ENCODE measurements at regions not wholly inside any gene's neighbourhood (a gene's known extent, or its start where the extent isn't known, plus 50 kb on each side); places are given as distances from the start of the nearest gene placed in this dataset.
A peak's percentile ranks its signal among the peaks of the same experiment; 100 is the strongest.
"Not testable (repeated sequence)": the region's sequence is repeated elsewhere in the genome, so short reads cannot be mapped to it uniquely, and the experiment has no call there.

GRCh38 chr16:55043499-55043898, 112.8 kb downstream of the IRX5 start:
- DNase-seq = no peak

- DNase-seq = no peak
These were observed 113.7 kb downstream of the IRX5 start for GRCh38 chr16:55044201-55044975.

- no peak for DNase-seq
These were observed 114.7 kb downstream of the IRX5 start for GRCh38 chr16:55045329-55045728.

GRCh38 chr16:55045756-55046460, 115.2 kb downstream of the IRX5 start:
- no peak for DNase-seq

GRCh38 chr16:55046513-55046912, 115.8 kb downstream of the IRX5 start:
- DNase-seq = no peak

DNA sequence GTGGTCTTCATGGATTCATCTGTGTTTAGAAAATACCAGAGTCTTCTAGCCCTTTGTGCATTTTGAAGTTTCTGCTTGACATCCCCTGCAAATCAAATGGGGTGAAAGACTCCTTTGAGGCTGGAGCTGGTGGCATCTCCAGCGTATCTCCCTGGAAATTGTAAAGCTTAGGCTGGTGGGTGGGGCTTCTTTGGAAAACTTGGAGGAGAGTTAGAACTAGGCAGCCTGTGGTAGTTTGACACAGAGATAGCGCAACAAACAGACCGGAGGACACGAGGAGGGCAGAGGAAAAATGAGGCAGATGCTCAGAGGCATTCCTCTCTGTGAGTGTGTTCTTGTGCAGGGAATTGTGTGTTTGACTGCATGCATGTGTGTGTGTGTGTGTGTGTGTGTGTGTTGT, 116.3 kb downstream of the IRX5 start:
- no peak for DNase-seq

- no peak for DNase-seq
These were observed 116.7 kb downstream of the IRX5 start for GRCh38 chr16:55047331-55047730.

GRCh38 chr16:55047903-55048497, 117.3 kb downstream of the IRX5 start:
- DNase-seq = no peak

GRCh38 chr16:55048745-55049144, 118.1 kb downstream of the IRX5 start:
- no peak for DNase-seq

DNA sequence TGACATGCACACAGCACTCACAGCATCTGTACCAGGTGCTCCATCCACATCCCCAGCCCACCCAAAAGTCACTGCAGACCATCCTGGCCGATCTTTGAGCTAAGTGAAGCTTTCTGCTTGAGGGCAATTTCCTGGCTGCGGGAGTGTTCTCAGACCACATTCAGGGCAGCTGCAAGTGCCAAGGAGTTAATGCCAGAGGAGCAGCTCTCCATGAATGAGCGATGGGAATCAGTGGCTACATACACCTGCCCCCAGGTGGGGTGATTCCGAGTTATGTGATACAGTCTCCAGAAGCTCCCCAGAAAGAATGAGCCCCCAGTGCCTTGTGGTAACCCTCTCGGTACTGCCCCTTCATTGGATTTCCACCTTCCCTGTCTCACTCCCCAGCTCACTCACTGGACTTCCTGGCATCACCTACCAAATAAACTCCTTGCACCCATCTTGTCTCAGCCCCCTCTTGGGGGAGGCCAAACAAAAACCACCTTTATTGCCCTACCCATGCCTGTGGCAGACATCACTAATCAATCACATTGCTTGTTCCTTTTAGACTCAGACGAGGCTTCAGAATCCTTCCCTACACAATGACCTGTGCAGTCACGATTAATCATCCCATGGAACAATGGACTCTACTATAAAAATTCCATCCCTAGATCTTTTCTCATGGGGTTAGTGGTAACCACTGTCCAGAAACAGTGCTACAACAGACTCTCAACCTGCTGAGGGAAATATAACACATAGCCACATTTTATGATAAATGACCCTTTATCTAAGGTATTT, 121.1 kb downstream of the IRX5 start:
- no peak for DNase-seq

DNA sequence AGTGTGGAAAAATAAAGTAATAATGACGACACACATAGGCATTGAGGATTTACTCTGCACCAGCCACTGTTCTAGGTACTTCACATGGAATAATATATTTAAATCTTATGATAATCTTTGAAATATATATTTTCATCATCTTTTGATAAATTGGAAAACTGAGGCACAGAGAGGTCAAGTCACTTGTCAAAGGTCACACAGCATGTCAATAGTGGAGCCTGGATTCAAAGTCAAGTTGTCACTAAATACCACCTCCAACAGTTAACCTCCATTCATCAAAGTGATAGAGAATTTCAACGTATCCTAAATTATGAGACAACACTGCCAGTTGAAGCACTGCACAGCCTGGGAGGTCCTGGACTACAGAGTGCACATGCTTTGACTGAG, 121.7 kb downstream of the IRX5 start:
- DNase-seq = no peak

DNA sequence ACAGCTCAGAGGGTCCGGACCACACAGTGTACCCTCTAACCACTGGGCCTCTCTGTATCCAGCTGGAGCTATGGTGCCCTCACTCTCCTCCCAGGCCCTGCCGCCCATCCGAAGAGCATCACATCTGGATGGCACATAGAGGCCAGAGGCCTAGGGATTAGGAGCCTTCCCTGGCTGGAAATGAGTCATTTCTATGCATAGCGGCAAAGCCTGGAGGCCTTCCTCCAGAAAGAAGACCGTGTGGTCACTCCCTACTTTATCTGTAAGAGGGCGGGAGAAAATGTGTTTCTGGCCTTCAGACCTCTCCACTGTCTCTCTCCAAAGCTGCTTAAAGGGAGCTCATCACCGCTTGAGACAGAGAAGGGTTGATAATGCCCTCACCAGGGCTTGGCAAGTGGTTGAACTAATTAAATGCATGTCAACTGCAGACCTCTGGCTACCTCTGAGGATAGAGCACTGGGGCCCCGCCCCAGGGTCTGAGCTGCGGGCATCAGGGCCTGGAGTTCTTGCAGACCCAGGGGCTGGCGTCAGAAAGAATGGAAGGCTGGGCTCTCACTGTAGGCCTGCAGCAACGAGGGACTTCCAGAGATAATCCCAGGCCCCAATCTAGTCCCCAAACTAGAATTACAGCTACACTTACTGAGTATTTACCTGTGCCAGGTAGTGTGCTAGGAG, 122.2 kb downstream of the IRX5 start:
- DNase-seq = no peak

DNA sequence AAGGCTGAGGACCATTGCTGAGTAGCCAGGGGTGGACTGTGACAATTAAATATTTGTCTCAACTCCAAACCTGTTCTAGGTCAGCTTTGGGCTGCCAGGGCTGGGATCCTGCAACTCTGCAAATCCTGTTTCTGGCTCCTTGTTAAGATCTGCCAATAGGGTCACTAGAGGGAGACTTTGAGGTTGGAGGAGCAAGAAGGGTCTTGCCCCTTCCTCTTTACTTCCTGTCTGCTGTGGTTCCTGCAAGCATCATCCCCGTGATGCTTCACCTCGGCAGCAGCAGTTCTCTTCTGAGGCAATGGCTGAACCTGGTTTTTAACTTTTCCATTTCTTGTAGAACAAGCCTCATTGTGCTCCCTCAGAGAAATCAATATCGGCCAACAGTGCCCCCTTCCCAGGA, 124.6 kb downstream of the IRX5 start:
- no peak for DNase-seq

DNA sequence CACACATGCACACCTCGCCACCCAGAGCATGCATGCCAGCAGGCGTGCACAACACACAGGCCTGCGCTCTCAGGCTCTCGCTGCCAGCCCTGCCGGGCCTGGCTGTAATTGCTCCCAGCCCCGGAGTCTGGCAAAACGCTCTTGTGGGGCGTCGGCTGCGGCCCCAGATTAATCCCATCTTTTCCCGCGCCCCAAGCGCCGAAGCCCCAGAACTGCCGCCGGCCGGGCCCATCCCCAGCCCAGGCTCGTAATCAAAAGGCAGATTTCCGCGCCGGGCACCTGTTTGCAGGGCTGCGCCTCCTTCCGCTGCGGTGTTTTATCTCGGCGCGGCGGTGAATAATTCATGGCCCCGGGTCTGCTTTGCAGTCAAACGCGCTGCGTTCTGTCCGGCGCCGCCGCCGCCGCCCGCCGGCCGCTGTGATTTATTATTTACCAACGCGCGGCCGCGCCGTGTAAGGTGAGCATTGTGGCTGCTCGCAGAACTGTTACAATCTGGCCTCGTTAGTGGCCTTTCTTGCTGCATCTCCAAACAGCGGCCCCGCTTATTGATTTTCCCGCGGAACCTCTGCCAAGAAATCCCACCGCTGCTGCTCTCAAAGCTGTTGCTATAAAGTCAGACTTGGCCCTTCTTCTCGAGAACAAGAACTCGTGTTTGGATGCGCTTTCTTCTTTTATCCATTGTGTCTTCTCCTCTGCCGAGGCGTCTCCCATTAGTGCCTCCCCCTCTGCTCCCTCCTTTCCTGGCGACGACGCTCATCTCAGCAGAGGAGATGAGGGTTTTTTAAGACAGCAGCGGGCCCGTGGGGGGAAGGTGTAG, 126.1 kb downstream of the IRX5 start:
- DNase-seq = peak; percentile 38

GRCh38 chr16:55057866-55058265, 127.2 kb downstream of the IRX5 start:
- no peak for DNase-seq

GRCh38 chr16:55058576-55058975, 127.9 kb downstream of the IRX5 start:
- DNase-seq = no peak

- no peak for DNase-seq
These were observed 128.5 kb downstream of the IRX5 start for GRCh38 chr16:55059146-55059545.

GRCh38 chr16:55061126-55061525, 130.5 kb downstream of the IRX5 start:
- no peak for DNase-seq

DNA sequence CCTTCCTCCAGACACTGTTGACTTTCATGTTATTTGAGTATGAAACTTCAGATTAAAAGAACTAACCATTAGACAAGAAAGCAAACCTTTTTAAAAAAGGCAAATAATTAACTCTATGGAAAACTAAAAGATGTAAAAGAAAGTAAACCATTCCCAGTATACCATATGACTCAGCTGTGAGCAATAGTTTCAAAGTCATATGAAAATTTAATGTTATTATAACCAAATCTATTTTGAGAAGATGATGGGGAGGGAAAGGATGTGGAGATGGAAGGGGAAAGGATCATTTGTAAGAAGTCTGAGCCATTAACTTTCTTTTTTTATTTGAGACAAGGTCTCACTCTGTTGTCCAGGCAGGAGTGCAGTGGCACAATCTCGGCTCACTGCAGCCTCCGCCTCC, 131.8 kb downstream of the IRX5 start:
- DNase-seq = no peak

DNA sequence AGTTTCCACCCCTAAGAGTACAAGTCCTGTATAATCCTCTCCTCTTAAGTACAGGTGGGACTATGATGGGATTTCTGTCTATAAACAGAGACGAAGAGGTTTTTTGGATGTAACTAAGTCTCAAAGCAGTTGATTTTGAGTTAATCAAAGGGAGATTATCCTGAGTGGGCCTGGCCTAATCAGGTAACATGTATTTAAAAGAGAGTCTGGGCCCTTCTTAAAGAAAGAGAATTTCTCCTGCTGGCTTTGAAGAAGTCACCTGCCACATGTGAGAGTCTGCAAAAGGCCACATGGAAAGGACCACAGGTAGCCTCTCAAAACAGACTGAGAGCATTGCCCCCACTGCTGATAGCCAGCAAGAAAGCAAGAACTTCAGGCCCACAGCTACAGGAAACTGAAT, 142.3 kb downstream of the IRX5 start:
- DNase-seq = no peak

DNA sequence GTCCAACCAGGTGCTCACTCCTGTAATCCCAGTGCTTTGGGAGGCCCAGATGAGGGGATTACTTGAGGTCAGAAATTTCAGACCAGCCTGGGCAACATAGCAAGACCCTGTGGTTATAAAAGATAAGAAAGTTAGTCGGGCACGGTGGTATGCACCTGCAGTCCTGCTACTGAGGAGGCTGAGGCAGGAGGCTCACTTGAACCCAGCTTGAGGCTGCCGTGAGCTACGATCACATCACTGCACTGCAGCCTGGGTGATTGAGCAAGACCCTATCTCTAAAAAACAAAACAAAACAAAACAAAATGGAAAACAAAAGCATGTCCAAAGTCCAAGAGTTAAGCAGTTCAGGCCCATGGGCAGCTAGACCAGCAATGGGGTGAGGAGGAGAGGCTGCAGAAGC, 143.2 kb downstream of the IRX5 start:
- DNase-seq = no peak

- not testable (repeated sequence) for DNase-seq
These were observed 144.5 kb downstream of the IRX5 start for GRCh38 chr16:55075208-55075607.

Data from DMS 273 treated with DMSO at 0.1 percent for 48 hours (cell line).